Panc1 (cell line): ENCODE measurements at regions not wholly inside any gene's neighbourhood (a gene's known extent, or its start where the extent isn't known, plus 50 kb on each side); places are given as distances from the start of the nearest gene placed in this dataset.

Source experiments
- ATAC-seq: fragments of 200-7000 bp; cut with Tn5 transposase; 2 replicates; pipeline ENCODE4 v1.9.1; 2020; ENCODE audit warnings: mild to moderate bottlenecking, moderate library complexity
- BruUV-seq: library from RNA; stranded (reverse); fragments of 400-500 nt; replicated peaks from 2 replicates; lab custom pipeline; 2021; lab: Mats Ljungman, UMichigan
- CTCF ChIA-PET: fragments of 300-600 bp; sonication (Branson Sonifier 250); formaldehyde crosslinking; loops from one replicate; lab custom pipeline; 2022; ENCODE audit warnings: antibody characterized with exemption; lab: Charles Lee
- POLR2A ChIA-PET: fragments of 300-600 bp; sonication (Branson Sonifier 250); formaldehyde crosslinking; loops from one replicate; lab custom pipeline; 2022; ENCODE audit warnings: antibody characterized with exemption; lab: Charles Lee
- DNase-seq: peaks from one replicate; pipeline ENCODE4 v3.0.0-alpha.2; 2010; ENCODE audit warnings: low read depth, low spot score
- H3K27ac ChIP-seq: 2 replicates; pipeline ENCODE4 v1.5.1; 2011; ENCODE audit warnings: mild to moderate bottlenecking, low read length, inconsistent platforms
- H3K27me3 ChIP-seq: fragments of 200-500 bp; sonication (Bioruptor generic); 2 replicates; pipeline ENCODE4 v1.6.0; 2014; ENCODE audit warnings: low read length, inconsistent platforms; ENCODE audit not compliant: control insufficient read depth, insufficient read depth
- H3K36me3 ChIP-seq: fragments of 200-500 bp; sonication (Bioruptor generic); 2 replicates; pipeline ENCODE4 v1.5.1; 2014; ENCODE audit warnings: inconsistent platforms, mild to moderate bottlenecking, low read length, moderate library complexity; ENCODE audit not compliant: control insufficient read depth, insufficient read depth
- H3K4me1 ChIP-seq: 2 replicates; pipeline ENCODE4 v1.5.1; 2011; ENCODE audit warnings: inconsistent platforms, mild to moderate bottlenecking, low read length, moderate library complexity; ENCODE audit not compliant: control insufficient read depth, insufficient read depth
- H3K4me3 ChIP-seq, 2 experiments: 2 replicates each; pipeline ENCODE4 v1.5.1; 2011 to 2012; ENCODE audit warnings: low read depth in 2 of 2, low read length in 2 of 2, mild to moderate bottlenecking in 2 of 2, inconsistent platforms in 1 of 2, moderate library complexity in 1 of 2
- H3K9me3 ChIP-seq: fragments of 200-500 bp; sonication (Bioruptor generic); 2 replicates; pipeline ENCODE4 v1.5.1; 2014; ENCODE audit warnings: low read depth, mild to moderate bottlenecking, inconsistent platforms, low read length, moderate library complexity; ENCODE audit not compliant: control insufficient read depth, insufficient read depth
- CTCF ChIP-seq: fragments of 450-650 bp; IDR thresholded peaks from 2 replicates; pipeline ENCODE4 v1.5.1; 2017; ENCODE audit warnings: mild to moderate bottlenecking
- POLR2AphosphoS5 ChIP-seq: IDR thresholded peaks from 2 replicates; pipeline ENCODE4 v1.6.1; 2012; ENCODE audit warnings: mild to moderate bottlenecking, low read depth, low read length, moderate library complexity
- SIN3A ChIP-seq: IDR thresholded peaks from 2 replicates; pipeline ENCODE4 v1.6.1; 2012; ENCODE audit warnings: low read depth, mild to moderate bottlenecking, low read length, moderate library complexity, borderline replicate concordance; ENCODE audit not compliant: insufficient read depth
- TCF7L2 ChIP-seq: IDR thresholded peaks from 2 replicates; pipeline ENCODE4 v1.6.1; 2011; ENCODE audit warnings: mild to moderate bottlenecking, low read depth, low read length, inconsistent platforms
- in situ Hi-C: cut with HindIII; loops from 2 replicates; pipeline ENCODE4 v1.10.0; 2016; ENCODE audit warnings: low sequenced_read_pairs, low pct_unique_long_range_greater_than_20kb
- intact Hi-C: fragments of 100-400 bp; cut with micrococcal nuclease; formaldehyde crosslinking; loops from one replicate; pipeline ENCODE4 v1.10.0; 2022; ENCODE audit not compliant: unreplicated experiment
- TF ChIP-seq, protein P1 (sequence below), 2 experiments: IDR thresholded peaks; 2 replicates each; pipeline ENCODE4 v1.6.1; 2011 to 2012; ENCODE audit warnings: low read depth in 2 of 2, control low read depth in 1 of 2, low read length in 1 of 2, mild to moderate bottlenecking in 1 of 2, moderate library complexity in 1 of 2; ENCODE audit not compliant: insufficient read depth in 1 of 2

GRCh38 chr12:70149665-70150064, 93.6 kb upstream of the CNOT2 start:
- CTCF ChIA-PET: no interaction called here
- Histone ChIP-seq H3K4me1 (no peaks in the 10 kb centered on the region), H3K36me3 (no peaks in the 10 kb centered on the region), H3K27ac (no peak overlapping the region), H3K27me3 (no peaks in the 10 kb centered on the region), H3K9me3 (peaks cover 4% of the 10 kb centered on the region), H3K4me3 (no peak overlapping the region)
- DNase-seq (no peak), ATAC-seq (no peak)
- no TSS peak for BruUV-seq
- intact Hi-C loops (no loop called here), in situ Hi-C loops (no loop called here)
- no peak for TF ChIP-seq POLR2AphosphoS5
- TF ChIP-seq, protein P1, sequence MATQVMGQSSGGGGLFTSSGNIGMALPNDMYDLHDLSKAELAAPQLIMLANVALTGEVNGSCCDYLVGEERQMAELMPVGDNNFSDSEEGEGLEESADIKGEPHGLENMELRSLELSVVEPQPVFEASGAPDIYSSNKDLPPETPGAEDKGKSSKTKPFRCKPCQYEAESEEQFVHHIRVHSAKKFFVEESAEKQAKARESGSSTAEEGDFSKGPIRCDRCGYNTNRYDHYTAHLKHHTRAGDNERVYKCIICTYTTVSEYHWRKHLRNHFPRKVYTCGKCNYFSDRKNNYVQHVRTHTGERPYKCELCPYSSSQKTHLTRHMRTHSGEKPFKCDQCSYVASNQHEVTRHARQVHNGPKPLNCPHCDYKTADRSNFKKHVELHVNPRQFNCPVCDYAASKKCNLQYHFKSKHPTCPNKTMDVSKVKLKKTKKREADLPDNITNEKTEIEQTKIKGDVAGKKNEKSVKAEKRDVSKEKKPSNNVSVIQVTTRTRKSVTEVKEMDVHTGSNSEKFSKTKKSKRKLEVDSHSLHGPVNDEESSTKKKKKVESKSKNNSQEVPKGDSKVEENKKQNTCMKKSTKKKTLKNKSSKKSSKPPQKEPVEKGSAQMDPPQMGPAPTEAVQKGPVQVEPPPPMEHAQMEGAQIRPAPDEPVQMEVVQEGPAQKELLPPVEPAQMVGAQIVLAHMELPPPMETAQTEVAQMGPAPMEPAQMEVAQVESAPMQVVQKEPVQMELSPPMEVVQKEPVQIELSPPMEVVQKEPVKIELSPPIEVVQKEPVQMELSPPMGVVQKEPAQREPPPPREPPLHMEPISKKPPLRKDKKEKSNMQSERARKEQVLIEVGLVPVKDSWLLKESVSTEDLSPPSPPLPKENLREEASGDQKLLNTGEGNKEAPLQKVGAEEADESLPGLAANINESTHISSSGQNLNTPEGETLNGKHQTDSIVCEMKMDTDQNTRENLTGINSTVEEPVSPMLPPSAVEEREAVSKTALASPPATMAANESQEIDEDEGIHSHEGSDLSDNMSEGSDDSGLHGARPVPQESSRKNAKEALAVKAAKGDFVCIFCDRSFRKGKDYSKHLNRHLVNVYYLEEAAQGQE (IDR thresholded peaks at IDR 0.05; ENCODE audit: insufficient read depth in 1 of 2, low read depth in 2 of 2, low read length in 1 of 2): no peak
- TF ChIP-seq TCF7L2: no peak
- TF ChIP-seq SIN3A: no peak
- no peak for TF ChIP-seq CTCF
- POLR2A ChIA-PET: no interaction called here

GRCh38 chr12:70150230-70150629, 93.0 kb upstream of the CNOT2 start:
- ChIA-PET CTCF (no interaction called here), POLR2A (no interaction called here)
- Histone ChIP-seq H3K4me1 (no peaks in the 10 kb centered on the region), H3K36me3 (no peaks in the 10 kb centered on the region), H3K27ac (no peak overlapping the region), H3K9me3 (peaks cover 9% of the 10 kb centered on the region), H3K4me3 (no peak overlapping the region), H3K27me3 (no peaks in the 10 kb centered on the region)
- TF ChIP-seq POLR2AphosphoS5: no peak
- TF ChIP-seq, protein P1 (IDR thresholded peaks at IDR 0.05; ENCODE audit: insufficient read depth in 1 of 2, low read depth in 2 of 2, low read length in 1 of 2): no peak
- no peak for TF ChIP-seq SIN3A
- TF ChIP-seq TCF7L2: no peak
- TF ChIP-seq CTCF: no peak
- in situ Hi-C loops: no loop called here
- intact Hi-C loops: no loop called here
- ATAC-seq: no peak
- no TSS peak for BruUV-seq
- no peak for DNase-seq
